Right atrium auricular region (tissue), 2 donors: ENCODE measurements at regions not wholly inside any gene's neighbourhood (a gene's known extent, or its start where the extent isn't known, plus 50 kb on each side); places are given as distances from the start of the nearest gene placed in this dataset.

Experiments used
- DNase-seq: peaks from one replicate; pipeline ENCODE4 v3.0.0-alpha.2; 2019; ENCODE audit warnings: low spot score
- H3K27ac ChIP-seq, 2 donors: fragments of 200-600 bp; sonication (generic); 1 replicate in 1 of 2; 2 replicates in 1 of 2; pipeline ENCODE4 v1.5.1; 2016 to 2019
- H3K27me3 ChIP-seq, 2 donors: fragments of 200-600 bp; sonication (generic); one replicate each; pipeline versions ENCODE4 v1.5.1 to v1.6.0; 2017 to 2019
- H3K36me3 ChIP-seq: fragments of 200-600 bp; sonication (generic); one replicate; pipeline ENCODE4 v1.5.1; 2016
- H3K4me1 ChIP-seq, 2 donors: fragments of 200-600 bp; sonication (generic); one replicate each; pipeline versions ENCODE4 v1.5.1 to v1.6.0; 2017 to 2019
- H3K4me3 ChIP-seq, 2 donors: fragments of 200-600 bp; sonication (generic); 1 replicate in 1 of 2; 2 replicates in 1 of 2; pipeline ENCODE4 v1.5.1; 2017 to 2019; ENCODE audit warnings: mild to moderate bottlenecking in 1 of 2, moderate library complexity in 1 of 2
- H3K9me3 ChIP-seq, 2 donors: fragments of 200-600 bp; sonication (generic); one replicate each; pipeline ENCODE4 v1.5.1; 2019
- CTCF ChIP-seq, 2 donors: fragments of 200-600 bp; sonication (generic); IDR thresholded peaks; one replicate each; pipeline ENCODE4 v1.5.1; 2019; ENCODE audit warnings: antibody characterized with exemption in 2 of 2

GRCh38 chr5:60529001-60529400 lies 171.0 kb downstream of the DEPDC1B start:
- Histone ChIP-seq H3K27ac (peak overlapping the region in 1 of 2 donors; percentile 5), H3K27me3 (no peaks in the 10 kb centered on the region), H3K4me1 (no peaks in the 10 kb centered on the region), H3K36me3 (no peaks in the 10 kb centered on the region), H3K9me3 (no peaks in the 10 kb centered on the region), H3K4me3 (no peak overlapping the region)
- no peak for DNase-seq
- TF ChIP-seq CTCF (IDR thresholded peaks at IDR 0.05), result no peak

- H3K27ac ChIP-seq, result no peak overlapping the region
- H3K36me3 ChIP-seq, result no peaks in the 10 kb centered on the region
- no peak for DNase-seq
- H3K4me3 ChIP-seq, result no peak overlapping the region
- H3K27me3 ChIP-seq, result no peaks in the 10 kb centered on the region
- no peak for TF ChIP-seq CTCF (IDR thresholded peaks at IDR 0.05)
- H3K4me1 ChIP-seq, result no peaks in the 10 kb centered on the region
- H3K9me3 ChIP-seq, result no peaks in the 10 kb centered on the region
Observed at GRCh38 chr5:60527072-60527471, 172.9 kb downstream of the DEPDC1B start.

GRCh38 chr5:60526336-60526875 lies 173.6 kb downstream of the DEPDC1B start:
- Histone ChIP-seq H3K4me1 (peaks cover 0 to 3% of the 10 kb centered on the region in 2 donors), H3K27ac (no peak overlapping the region)
- TF ChIP-seq CTCF (IDR thresholded peaks at IDR 0.05), result no peak

GRCh38 chr5:60522292-60522905 lies 177.6 kb downstream of the DEPDC1B start:
- Histone ChIP-seq H3K36me3 (no peaks in the 10 kb centered on the region), H3K4me1 (peaks cover 0 to 23% of the 10 kb centered on the region in 2 donors), H3K9me3 (no peaks in the 10 kb centered on the region), H3K4me3 (no peak overlapping the region), H3K27me3 (no peaks in the 10 kb centered on the region), H3K27ac (peak overlapping the region; percentile 40 to 62)
- DNase-seq, result no peak
- no peak for TF ChIP-seq CTCF (IDR thresholded peaks at IDR 0.05)

More at GRCh38 chr5:60526336-60526875, 173.6 kb downstream of the DEPDC1B start:
- no peak for DNase-seq
- no peaks in the 10 kb centered on the region for H3K36me3 ChIP-seq
- no peaks in the 10 kb centered on the region for H3K27me3 ChIP-seq
- no peak overlapping the region for H3K4me3 ChIP-seq
- no peaks in the 10 kb centered on the region for H3K9me3 ChIP-seq

- Histone ChIP-seq H3K4me1 (peaks cover 0 to 23% of the 10 kb centered on the region in 2 donors), H3K4me3 (no peak overlapping the region)
- no peak for TF ChIP-seq CTCF (IDR thresholded peaks at IDR 0.05)
Observed at GRCh38 chr5:60521376-60522291, 178.3 kb downstream of the DEPDC1B start.

More at GRCh38 chr5:60521376-60522291, 178.3 kb downstream of the DEPDC1B start:
- no peaks in the 10 kb centered on the region for H3K36me3 ChIP-seq
- H3K9me3 ChIP-seq, result no peaks in the 10 kb centered on the region
- no peak for DNase-seq
- H3K27me3 ChIP-seq, result no peaks in the 10 kb centered on the region
- H3K27ac ChIP-seq, result peak overlapping the region; percentile 40 to 62
